Prostate gland (tissue), 2 donors: ENCODE measurements at regions not wholly inside any gene's neighbourhood (a gene's known extent, or its start where the extent isn't known, plus 50 kb on each side); places are given as distances from the start of the nearest gene placed in this dataset.

Source experiments
- DNase-seq: peaks from one replicate; pipeline ENCODE4 v3.0.0-alpha.2; 2019; ENCODE audit warnings: low spot score
- H3K27ac ChIP-seq, 2 donors: fragments of 200-600 bp; sonication (generic); 2 replicates each; pipeline ENCODE4 v1.5.1; 2017 to 2019
- H3K27me3 ChIP-seq: fragments of 200-600 bp; sonication (generic); replicated peaks from 2 replicates; pipeline ENCODE4 v1.5.1; 2019; ENCODE audit not compliant: insufficient read depth
- H3K36me3 ChIP-seq, 2 donors: fragments of 200-600 bp; sonication (generic); 1 replicate in 1 of 2; 2 replicates in 1 of 2; pipeline versions ENCODE4 v1.5.1 to v1.8.1; 2017 to 2019
- H3K4me1 ChIP-seq: fragments of 200-600 bp; sonication (generic); replicated peaks from 2 replicates; pipeline ENCODE4 v1.5.1; 2019
- H3K4me3 ChIP-seq, 2 donors: fragments of 200-600 bp; sonication (generic); 2 replicates each; pipeline ENCODE4 v1.5.1; 2017 to 2019
- H3K9me3 ChIP-seq: fragments of 200-600 bp; sonication (generic); 2 replicates; pipeline ENCODE4 v1.5.1; 2017
- POLR2A ChIP-seq: fragments of 450-650 bp; IDR thresholded peaks from one replicate; pipeline ENCODE4 v1.6.1; 2016; ENCODE audit warnings: antibody characterized with exemption, mild to moderate bottlenecking
- POLR2AphosphoS5 ChIP-seq: sonication (generic); formaldehyde crosslinking; IDR thresholded peaks from one replicate; pipeline ENCODE4 v1.6.1; 2017; ENCODE audit warnings: antibody characterized with exemption
- WGBS: methylation state at CpG from one replicate; pipeline ENCODE4 v1.1.5; 2018; 5-methylcytosine and 5-hydroxymethylcytosine counted together
- intact Hi-C: fragments of 100-400 bp; cut with DNase I; formaldehyde crosslinking; loops from one replicate; pipeline ENCODE4 v1.14.2; 2022
- TF ChIP-seq, protein P1 (sequence below), 4 experiments: fragments of 200-600 bp in 2 of 4; fragments of 450-650 bp in 2 of 4; sonication (generic) in 2 of 4; IDR thresholded peaks; 1 replicate in 3 of 4; 2 replicates in 1 of 4; pipeline ENCODE4 v1.5.1; 2016 to 2019; ENCODE audit warnings: antibody characterized with exemption in 4 of 4, mild to moderate bottlenecking in 2 of 4, moderate library complexity in 2 of 4

- no peak for DNase-seq
- WGBS = 85% methylated on average over 7 of the region's 7 CpGs
- no peak overlapping the region for H3K4me3 ChIP-seq
These were observed 85.6 kb upstream of the FRMD4A start for GRCh38 chr10:14416308-14416700.

DNA sequence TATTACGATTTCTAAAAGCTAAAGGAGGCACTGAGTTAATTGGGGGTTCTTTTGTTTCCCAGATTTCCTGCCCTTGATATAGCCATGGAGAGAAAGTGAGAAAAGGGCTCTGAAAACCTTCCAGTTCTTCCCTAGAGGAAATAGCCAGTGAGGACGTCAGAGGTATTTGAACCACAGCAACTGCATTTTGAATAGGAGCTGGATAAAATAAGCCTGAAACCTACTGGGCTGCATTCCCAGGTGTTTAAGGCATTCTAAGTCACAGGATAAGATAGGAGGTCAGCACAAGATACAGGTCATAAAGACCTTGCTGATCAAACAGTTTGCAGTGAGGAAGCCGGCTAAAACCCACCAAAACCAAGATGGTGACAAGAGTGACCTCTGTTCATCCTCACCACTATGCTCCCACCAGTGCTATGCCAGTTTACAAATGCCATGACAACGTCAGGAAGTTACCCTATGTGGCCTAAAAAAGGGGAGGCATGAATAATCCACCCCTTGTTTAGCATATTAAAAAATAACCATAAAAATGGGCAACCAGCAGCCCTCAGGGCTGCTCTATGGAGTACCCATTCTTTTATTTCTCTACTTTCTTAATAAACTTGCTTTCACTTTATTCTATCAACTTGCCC lies 85.1 kb upstream of the FRMD4A start:
- Histone ChIP-seq H3K9me3 (no peaks in the 10 kb centered on the region), H3K27ac (no peak overlapping the region), H3K4me3 (no peak overlapping the region), H3K4me1 (no peaks in the 10 kb centered on the region), H3K36me3 (no peaks in the 10 kb centered on the region), H3K27me3 (no peaks in the 10 kb centered on the region)
- WGBS = 89% methylated on average over 4 of the region's 4 CpGs
- no peak for DNase-seq
- intact Hi-C loops = no loop called here
- TF ChIP-seq POLR2AphosphoS5 (no peak), POLR2A (no peak)

More at GRCh38 chr10:14416308-14416700, 85.6 kb upstream of the FRMD4A start:
- TF ChIP-seq POLR2A (no peak), POLR2AphosphoS5 (no peak)
- TF ChIP-seq, protein P1, sequence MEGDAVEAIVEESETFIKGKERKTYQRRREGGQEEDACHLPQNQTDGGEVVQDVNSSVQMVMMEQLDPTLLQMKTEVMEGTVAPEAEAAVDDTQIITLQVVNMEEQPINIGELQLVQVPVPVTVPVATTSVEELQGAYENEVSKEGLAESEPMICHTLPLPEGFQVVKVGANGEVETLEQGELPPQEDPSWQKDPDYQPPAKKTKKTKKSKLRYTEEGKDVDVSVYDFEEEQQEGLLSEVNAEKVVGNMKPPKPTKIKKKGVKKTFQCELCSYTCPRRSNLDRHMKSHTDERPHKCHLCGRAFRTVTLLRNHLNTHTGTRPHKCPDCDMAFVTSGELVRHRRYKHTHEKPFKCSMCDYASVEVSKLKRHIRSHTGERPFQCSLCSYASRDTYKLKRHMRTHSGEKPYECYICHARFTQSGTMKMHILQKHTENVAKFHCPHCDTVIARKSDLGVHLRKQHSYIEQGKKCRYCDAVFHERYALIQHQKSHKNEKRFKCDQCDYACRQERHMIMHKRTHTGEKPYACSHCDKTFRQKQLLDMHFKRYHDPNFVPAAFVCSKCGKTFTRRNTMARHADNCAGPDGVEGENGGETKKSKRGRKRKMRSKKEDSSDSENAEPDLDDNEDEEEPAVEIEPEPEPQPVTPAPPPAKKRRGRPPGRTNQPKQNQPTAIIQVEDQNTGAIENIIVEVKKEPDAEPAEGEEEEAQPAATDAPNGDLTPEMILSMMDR (IDR thresholded peaks at IDR 0.05) = no peak
- no peak overlapping the region for H3K27ac ChIP-seq
- H3K9me3 ChIP-seq = no peaks in the 10 kb centered on the region
- H3K36me3 ChIP-seq = no peaks in the 10 kb centered on the region
- intact Hi-C loops = no loop called here
- H3K4me1 ChIP-seq = no peaks in the 10 kb centered on the region
- no peaks in the 10 kb centered on the region for H3K27me3 ChIP-seq

DNA sequence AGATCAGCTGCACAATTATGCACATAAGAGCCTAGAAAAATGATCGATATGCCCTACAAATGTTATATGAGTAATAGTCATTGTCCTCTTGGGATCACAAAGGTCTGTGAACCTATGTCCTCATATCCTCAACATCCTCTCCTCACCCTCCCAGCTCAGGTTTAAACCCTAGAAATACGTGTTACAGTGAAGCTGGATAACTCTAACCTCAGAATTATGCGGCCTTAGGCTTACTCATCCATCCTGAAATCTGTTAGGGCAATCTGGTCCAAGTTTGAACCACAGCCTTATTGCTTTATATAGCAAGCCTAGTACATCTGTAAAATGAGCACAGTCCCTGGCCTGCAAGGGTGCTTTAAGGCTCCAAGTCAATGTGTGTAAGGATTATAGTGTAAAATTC lies 84.2 kb upstream of the FRMD4A start:
- no peak overlapping the region for H3K27ac ChIP-seq
- DNase-seq = no peak
- 95% methylated on average over 3 of the region's 3 CpGs for WGBS
- no peaks in the 10 kb centered on the region for H3K27me3 ChIP-seq
- H3K9me3 ChIP-seq = no peaks in the 10 kb centered on the region
- H3K36me3 ChIP-seq = no peaks in the 10 kb centered on the region
- TF ChIP-seq POLR2AphosphoS5 = no peak
- TF ChIP-seq POLR2A = no peak
- TF ChIP-seq, protein P1 (IDR thresholded peaks at IDR 0.05) = no peak
- no peaks in the 10 kb centered on the region for H3K4me1 ChIP-seq
- H3K4me3 ChIP-seq = no peak overlapping the region
- intact Hi-C loops = no loop called here

GRCh38 chr10:14413523-14413922 lies 82.8 kb upstream of the FRMD4A start:
- no peak for DNase-seq
- H3K4me3 ChIP-seq = no peak overlapping the region
- WGBS = 41% methylated on average over 5 of the region's 5 CpGs
- TF ChIP-seq POLR2A (no peak), POLR2AphosphoS5 (no peak)
- TF ChIP-seq, protein P1 (IDR thresholded peaks at IDR 0.05) = no peak
- no peak overlapping the region for H3K27ac ChIP-seq
- H3K27me3 ChIP-seq = no peaks in the 10 kb centered on the region
- H3K4me1 ChIP-seq = no peaks in the 10 kb centered on the region
- H3K9me3 ChIP-seq = no peaks in the 10 kb centered on the region
- intact Hi-C loops = no loop called here
- H3K36me3 ChIP-seq = no peaks in the 10 kb centered on the region

DNA sequence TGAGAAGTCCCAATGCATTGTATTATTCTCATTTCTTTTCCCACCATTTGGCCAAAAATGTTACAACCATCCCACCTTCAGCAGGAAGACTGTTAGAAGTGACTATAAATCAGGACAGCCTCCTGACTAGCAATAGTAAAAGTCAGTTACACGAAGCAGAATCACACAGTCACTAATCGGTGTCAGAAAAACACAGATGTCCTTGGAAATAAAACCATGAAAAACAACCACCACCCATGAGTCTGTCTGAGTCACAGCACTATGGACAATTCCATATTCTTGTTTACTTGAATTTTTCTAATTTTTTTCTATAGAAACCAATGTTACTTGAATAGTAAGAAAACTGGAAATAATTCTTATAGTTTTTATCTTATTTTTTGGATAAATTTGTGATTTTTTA lies 81.9 kb upstream of the FRMD4A start:
- DNase-seq = no peak
- no peaks in the 10 kb centered on the region for H3K36me3 ChIP-seq
- H3K27me3 ChIP-seq = no peaks in the 10 kb centered on the region
- H3K4me1 ChIP-seq = no peaks in the 10 kb centered on the region
- H3K4me3 ChIP-seq = no peak overlapping the region
- no peak for TF ChIP-seq POLR2AphosphoS5
- no peak for TF ChIP-seq POLR2A
- TF ChIP-seq, protein P1 (IDR thresholded peaks at IDR 0.05) = no peak
- 74% methylated on average over 2 of the region's 2 CpGs for WGBS
- intact Hi-C loops = no loop called here
- no peaks in the 10 kb centered on the region for H3K9me3 ChIP-seq
- H3K27ac ChIP-seq = no peak overlapping the region
